B cell (primary cell): ENCODE measurements at regions not wholly inside any gene's neighbourhood (a gene's known extent, or its start where the extent isn't known, plus 50 kb on each side); places are given as distances from the start of the nearest gene placed in this dataset.

ENCODE experiments used
- ATAC-seq: fragments of 200-7000 bp; cut with Tn5 transposase; one replicate; pipeline ENCODE4 v1.10.0; 2021; ENCODE audit warnings: low read depth, mild to moderate bottlenecking, moderate number of reproducible peaks, moderate library complexity
- CTCF ChIA-PET: fragments of 350-600 bp; sonication (Branson Sonifier 250); formaldehyde crosslinking; loops from one replicate; lab custom pipeline; 2021; ENCODE audit warnings: antibody characterized with exemption, inconsistent platforms; lab: Charles Lee
- POLR2A ChIA-PET: fragments of 350-600 bp; sonication (Branson Sonifier 250); formaldehyde crosslinking; loops from one replicate; lab custom pipeline; 2021; ENCODE audit warnings: antibody characterized with exemption; lab: Charles Lee
- DNase-seq: peaks from one replicate; pipeline ENCODE4 v3.0.0; 2013
- H2AFZ ChIP-seq: 2 replicates; pipeline ENCODE4 v1.6.1; 2012; ENCODE audit warnings: mild to moderate bottlenecking, low read depth, low read length; ENCODE audit not compliant: insufficient read depth, poor library complexity, severe bottlenecking
- H3K27ac ChIP-seq, 2 donors: 1 replicate in 1 of 2; 2 replicates in 1 of 2; pipeline ENCODE4 v1.5.1; 2012 to 2013; ENCODE audit warnings: low read length in 2 of 2, mild to moderate bottlenecking in 2 of 2, moderate library complexity in 1 of 2
- H3K27me3 ChIP-seq, 4 experiments: fragments of 200-600 bp in 1 of 4; sonication (generic) in 1 of 4; replicated peaks in 1 of 4; 1 replicate in 2 of 4; 2 replicates in 2 of 4; pipeline versions ENCODE4 v1.6.1 to v1.7.0; 2013 to 2016; ENCODE audit warnings: low read length in 3 of 4, mild to moderate bottlenecking in 2 of 4, mixed read lengths in 1 of 4, moderate library complexity in 1 of 4; ENCODE audit not compliant: insufficient read depth in 4 of 4, control insufficient read depth in 3 of 4; ENCODE audit errors: control extremely low read depth in 1 of 4
- H3K36me3 ChIP-seq, 2 experiments: replicated peaks in 1 of 2; 1 replicate in 1 of 2; 2 replicates in 1 of 2; pipeline versions ENCODE4 v1.6.1 to v1.7.1; 2013; ENCODE audit warnings: low read length in 1 of 2; ENCODE audit not compliant: insufficient read depth in 2 of 2, control insufficient read depth in 1 of 2; ENCODE audit errors: control extremely low read depth in 1 of 2, extremely low read depth in 1 of 2
- H3K4me1 ChIP-seq, 2 donors: fragments of 200-600 bp in 1 of 2; sonication (generic) in 1 of 2; 1 replicate in 1 of 2; 2 replicates in 1 of 2; pipeline versions ENCODE4 v1.5.1 to v1.6.1; 2013 to 2017; ENCODE audit warnings: low read length in 2 of 2; ENCODE audit not compliant: control insufficient read depth in 2 of 2, insufficient read depth in 2 of 2
- H3K4me2 ChIP-seq: replicated peaks from 2 replicates; pipeline ENCODE3; 2012; ENCODE audit warnings: mild to moderate bottlenecking, low read depth, low read length; ENCODE audit not compliant: poor library complexity, severe bottlenecking
- H3K4me3 ChIP-seq, 5 experiments: fragments of 200-600 bp in 1 of 5; sonication (generic) in 1 of 5; 1 replicate in 3 of 5; 2 replicates in 2 of 5; pipeline versions ENCODE4 v1.5.1 to v1.7.0; 2011 to 2016; ENCODE audit warnings: low read length in 4 of 5, mild to moderate bottlenecking in 4 of 5, low read depth in 2 of 5, control low read depth in 1 of 5, moderate library complexity in 1 of 5; ENCODE audit not compliant: insufficient read depth in 1 of 5; ENCODE audit errors: control extremely low read depth in 1 of 5, extremely low read depth in 1 of 5
- H3K79me2 ChIP-seq: fragments of 200-600 bp; sonication (generic); one replicate; pipeline ENCODE4 v1.6.0; 2016; ENCODE audit warnings: low read length; ENCODE audit not compliant: control insufficient read depth, insufficient read depth
- H3K9ac ChIP-seq: fragments of 200-600 bp; sonication (generic); 2 replicates; pipeline ENCODE4 v1.6.1; 2017; ENCODE audit warnings: mild to moderate bottlenecking, low read length, moderate library complexity
- H3K9me3 ChIP-seq, 3 donors: one replicate each; pipeline versions ENCODE4 v1.6.1 to v1.7.1; 2013; ENCODE audit warnings: low read length in 2 of 3; ENCODE audit not compliant: control insufficient read depth in 2 of 3, insufficient read depth in 1 of 3; ENCODE audit errors: control extremely low read depth in 1 of 3
- H4K20me1 ChIP-seq: 2 replicates; pipeline ENCODE4 v1.6.0; 2012; ENCODE audit warnings: mild to moderate bottlenecking, low read length; ENCODE audit not compliant: insufficient read depth, control insufficient read depth, poor library complexity, severe bottlenecking
- H3K27ac Mint-ChIP-seq: one replicate; pipeline ENCODE4 v1.8.0; 2021; ENCODE audit warnings: mixed read lengths
- H3K27me3 Mint-ChIP-seq: one replicate; pipeline ENCODE4 v1.8.0; 2021; ENCODE audit warnings: mixed read lengths
- H3K4me1 Mint-ChIP-seq: one replicate; pipeline ENCODE4 v1.8.0; 2021; ENCODE audit warnings: mixed read lengths
- H3K4me3 Mint-ChIP-seq: one replicate; pipeline ENCODE4 v1.8.0; 2021; ENCODE audit warnings: mixed read lengths
- H3K9me3 Mint-ChIP-seq: one replicate; pipeline ENCODE4 v1.8.0; 2022; ENCODE audit warnings: mixed read lengths; ENCODE audit not compliant: insufficient read depth
- EZH2 ChIP-seq: IDR thresholded peaks from 2 replicates; pipeline ENCODE4 v1.6.1; 2012; ENCODE audit warnings: borderline replicate concordance, low read depth, mild to moderate bottlenecking, moderate library complexity, low read length; ENCODE audit not compliant: insufficient read depth, poor library complexity, severe bottlenecking
- WGBS: methylation state at CpG from one replicate; pipeline ENCODE4 v1.1.5; 2013; ENCODE audit warnings: missing lambda C conversion rate; ENCODE audit not compliant: insufficient coverage; 5-methylcytosine and 5-hydroxymethylcytosine counted together
- intact Hi-C: fragments of 100-400 bp; cut with micrococcal nuclease; formaldehyde crosslinking; loops from one replicate; pipeline ENCODE4 v1.10.0; 2022
- TF ChIP-seq, protein P1 (sequence below): fragments of 200-600 bp; IDR thresholded peaks from one replicate; pipeline ENCODE4 v1.8.0; 2022; ENCODE audit warnings: antibody characterized with exemption, mild to moderate bottlenecking

DNA sequence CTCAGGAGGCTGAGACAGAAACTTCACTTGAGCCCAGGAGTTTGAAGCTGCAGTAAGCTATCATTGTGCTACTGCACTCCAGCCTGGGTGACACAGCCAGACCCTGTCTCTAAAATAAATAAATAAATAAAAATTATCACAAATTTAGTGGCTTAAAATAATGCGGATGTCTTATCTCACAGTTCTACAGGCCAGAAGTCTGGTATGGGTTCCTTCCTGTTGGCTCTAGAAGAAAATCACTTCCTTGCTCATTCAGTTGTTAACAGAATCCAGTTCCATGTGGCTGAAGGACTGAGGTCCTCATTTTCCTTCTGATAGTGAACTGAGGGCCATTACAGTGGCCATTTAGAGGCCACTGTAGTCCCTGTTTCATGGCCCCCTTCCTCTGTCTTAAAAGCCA, 94.6 kb upstream of the S1PR1 start:
- H3K9me3 Mint-ChIP-seq = no peaks in the 10 kb centered on the region
- H3K4me2 ChIP-seq = no peak overlapping the region
- H3K27ac Mint-ChIP-seq = peak overlapping the region; percentile 56
- no peak for DNase-seq
- WGBS = no CpG with 5 or more reads among the region's 1 CpG
- no peaks in the 10 kb centered on the region for H3K79me2 ChIP-seq
- no peak overlapping the region for H3K9ac ChIP-seq
- H3K4me3 ChIP-seq = no peak overlapping the region
- no peaks in the 10 kb centered on the region for H3K9me3 ChIP-seq
- no peaks in the 10 kb centered on the region for H3K27me3 ChIP-seq
- H3K27me3 Mint-ChIP-seq = no peaks in the 10 kb centered on the region
- peaks cover 28% of the 10 kb centered on the region for H3K4me1 Mint-ChIP-seq
- H3K27ac ChIP-seq = no peak overlapping the region
- peaks cover 17 to 19% of the 10 kb centered on the region in 2 donors for H3K4me1 ChIP-seq
- intact Hi-C loops = loop anchor here (5.0 kb wide), 1 partner anchor 40 kb away; no protein-coding TSS in a partner anchor
- CTCF ChIA-PET = interaction anchor here (0.7 to 9.2 kb wide), 2 partner anchors 146 to 215 kb away, joined by 4 to 183 read pairs; no protein-coding TSS in a partner anchor
- no peak for TF ChIP-seq EZH2
- TF ChIP-seq, protein P1, sequence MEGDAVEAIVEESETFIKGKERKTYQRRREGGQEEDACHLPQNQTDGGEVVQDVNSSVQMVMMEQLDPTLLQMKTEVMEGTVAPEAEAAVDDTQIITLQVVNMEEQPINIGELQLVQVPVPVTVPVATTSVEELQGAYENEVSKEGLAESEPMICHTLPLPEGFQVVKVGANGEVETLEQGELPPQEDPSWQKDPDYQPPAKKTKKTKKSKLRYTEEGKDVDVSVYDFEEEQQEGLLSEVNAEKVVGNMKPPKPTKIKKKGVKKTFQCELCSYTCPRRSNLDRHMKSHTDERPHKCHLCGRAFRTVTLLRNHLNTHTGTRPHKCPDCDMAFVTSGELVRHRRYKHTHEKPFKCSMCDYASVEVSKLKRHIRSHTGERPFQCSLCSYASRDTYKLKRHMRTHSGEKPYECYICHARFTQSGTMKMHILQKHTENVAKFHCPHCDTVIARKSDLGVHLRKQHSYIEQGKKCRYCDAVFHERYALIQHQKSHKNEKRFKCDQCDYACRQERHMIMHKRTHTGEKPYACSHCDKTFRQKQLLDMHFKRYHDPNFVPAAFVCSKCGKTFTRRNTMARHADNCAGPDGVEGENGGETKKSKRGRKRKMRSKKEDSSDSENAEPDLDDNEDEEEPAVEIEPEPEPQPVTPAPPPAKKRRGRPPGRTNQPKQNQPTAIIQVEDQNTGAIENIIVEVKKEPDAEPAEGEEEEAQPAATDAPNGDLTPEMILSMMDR = no peak
- no peaks in the 10 kb centered on the region for H3K36me3 ChIP-seq
- H3K4me3 Mint-ChIP-seq = no peak overlapping the region
- H2AFZ ChIP-seq = no peak overlapping the region
- POLR2A ChIA-PET = no interaction called here
- no peak for ATAC-seq
- H4K20me1 ChIP-seq = no peaks in the 10 kb centered on the region

DNA sequence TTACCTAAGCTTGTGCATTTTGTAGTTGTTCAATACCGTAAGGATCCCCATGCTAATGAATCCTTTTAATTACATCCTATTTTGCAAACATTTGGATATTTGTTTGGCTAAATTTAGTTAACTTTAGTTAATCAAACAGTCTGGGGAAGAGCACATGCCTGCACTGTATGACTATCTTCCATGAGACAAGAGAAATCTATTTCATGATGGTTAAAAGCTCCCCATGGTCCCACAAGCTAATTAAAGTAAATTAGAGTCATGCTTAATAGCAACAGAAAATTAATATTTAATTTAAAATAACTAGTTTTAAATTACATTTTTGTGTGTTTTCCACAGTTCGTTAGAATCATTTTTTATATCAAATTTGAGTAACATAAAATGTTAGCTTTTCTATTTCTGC, 95.4 kb upstream of the S1PR1 start:
- Mint-ChIP-seq H3K27ac (no peak overlapping the region), H3K4me1 (peaks cover 36% of the 10 kb centered on the region), H3K27me3 (no peaks in the 10 kb centered on the region), H3K9me3 (no peaks in the 10 kb centered on the region), H3K4me3 (no peak overlapping the region)
- Histone ChIP-seq H3K9me3 (no peaks in the 10 kb centered on the region), H3K79me2 (no peaks in the 10 kb centered on the region), H3K27me3 (no peaks in the 10 kb centered on the region), H2AFZ (no peak overlapping the region), H3K27ac (no peak overlapping the region), H3K36me3 (no peaks in the 10 kb centered on the region), H3K9ac (no peak overlapping the region), H3K4me1 (peaks cover 26 to 28% of the 10 kb centered on the region in 2 donors), H3K4me3 (no peak overlapping the region), H3K4me2 (no peak overlapping the region), H4K20me1 (no peaks in the 10 kb centered on the region)
- no CpG with 5 or more reads among the region's 2 CpGs for WGBS
- ChIA-PET POLR2A (interaction anchor here (0.7 to 3.0 kb wide), 2 partner anchors 58 to 94 kb away, joined by 4 to 19 read pairs; no protein-coding TSS in a partner anchor), CTCF (interaction anchor here (0.5 to 9.2 kb wide), 3 partner anchors 98 to 216 kb away, joined by 3 to 183 read pairs (median 81); no protein-coding TSS in a partner anchor)
- DNase-seq (no peak), ATAC-seq (no peak)
- no peak for TF ChIP-seq EZH2
- TF ChIP-seq, protein P1 = no peak
- intact Hi-C loops = loop anchor here (5.0 kb wide), 1 partner anchor 41 kb away; no protein-coding TSS in a partner anchor
